GM12872 (cell line): ENCODE measurements at regions not wholly inside any gene's neighbourhood (a gene's known extent, or its start where the extent isn't known, plus 50 kb on each side); places are given as distances from the start of the nearest gene placed in this dataset.

Experiments used
- CTCF ChIP-seq: IDR thresholded peaks from 3 replicates; pipeline ENCODE4 v1.5.1; 2011; ENCODE audit warnings: low read depth, mild to moderate bottlenecking, low read length, moderate library complexity; ENCODE audit not compliant: insufficient read depth

- TF ChIP-seq CTCF = no peak
Measured at GRCh38 chr13:80547341-80547740, 206.4 kb upstream of the SPRY2 start.

GRCh38 chr13:80533175-80533574, 192.2 kb upstream of the SPRY2 start:
- TF ChIP-seq CTCF = no peak

- no peak for TF ChIP-seq CTCF
Measured at GRCh38 chr13:80530902-80531301, 190.0 kb upstream of the SPRY2 start.

- no peak for TF ChIP-seq CTCF
Measured at GRCh38 chr13:80530191-80530590, 189.3 kb upstream of the SPRY2 start.

GRCh38 chr13:80529734-80530133, 188.8 kb upstream of the SPRY2 start:
- TF ChIP-seq CTCF = no peak

GRCh38 chr13:80528733-80529132, 187.8 kb upstream of the SPRY2 start:
- TF ChIP-seq CTCF = no peak

- no peak for TF ChIP-seq CTCF
Measured at GRCh38 chr13:80527400-80527799, 186.5 kb upstream of the SPRY2 start.
